ENCODE measurements at regions not wholly inside any gene's neighbourhood (a gene's known extent, or its start where the extent isn't known, plus 50 kb on each side); places are given as distances from the start of the nearest gene placed in this dataset.

DNA sequence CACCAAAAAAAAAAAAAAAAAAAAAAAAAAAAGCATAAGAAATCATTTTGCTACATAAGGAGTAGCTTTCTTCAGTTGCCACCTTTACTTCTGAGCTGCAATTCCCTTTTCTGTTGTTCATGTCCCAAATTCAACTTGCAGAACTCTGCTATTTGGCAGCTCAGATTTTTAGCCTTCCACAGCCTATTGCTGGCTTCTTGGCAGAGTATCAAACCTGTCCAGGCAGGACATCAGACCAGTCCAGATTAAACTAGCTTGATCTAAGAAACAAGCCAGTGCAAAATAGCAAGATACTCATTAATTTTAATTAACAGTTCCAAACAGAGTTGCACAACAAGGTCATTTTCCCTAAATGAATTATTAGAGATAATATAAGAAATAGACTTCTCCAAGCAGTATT, 123.6 kb upstream of the NR3C2 start:
- TF ChIP-seq, protein P1, sequence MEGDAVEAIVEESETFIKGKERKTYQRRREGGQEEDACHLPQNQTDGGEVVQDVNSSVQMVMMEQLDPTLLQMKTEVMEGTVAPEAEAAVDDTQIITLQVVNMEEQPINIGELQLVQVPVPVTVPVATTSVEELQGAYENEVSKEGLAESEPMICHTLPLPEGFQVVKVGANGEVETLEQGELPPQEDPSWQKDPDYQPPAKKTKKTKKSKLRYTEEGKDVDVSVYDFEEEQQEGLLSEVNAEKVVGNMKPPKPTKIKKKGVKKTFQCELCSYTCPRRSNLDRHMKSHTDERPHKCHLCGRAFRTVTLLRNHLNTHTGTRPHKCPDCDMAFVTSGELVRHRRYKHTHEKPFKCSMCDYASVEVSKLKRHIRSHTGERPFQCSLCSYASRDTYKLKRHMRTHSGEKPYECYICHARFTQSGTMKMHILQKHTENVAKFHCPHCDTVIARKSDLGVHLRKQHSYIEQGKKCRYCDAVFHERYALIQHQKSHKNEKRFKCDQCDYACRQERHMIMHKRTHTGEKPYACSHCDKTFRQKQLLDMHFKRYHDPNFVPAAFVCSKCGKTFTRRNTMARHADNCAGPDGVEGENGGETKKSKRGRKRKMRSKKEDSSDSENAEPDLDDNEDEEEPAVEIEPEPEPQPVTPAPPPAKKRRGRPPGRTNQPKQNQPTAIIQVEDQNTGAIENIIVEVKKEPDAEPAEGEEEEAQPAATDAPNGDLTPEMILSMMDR (IDR thresholded peaks at IDR 0.05), result no peak
- no peak for TF ChIP-seq POLR2AphosphoS5 (IDR thresholded peaks at IDR 0.05)
